A204.1 (cell line): ENCODE measurements at regions not wholly inside any gene's neighbourhood (a gene's known extent, or its start where the extent isn't known, plus 50 kb on each side); places are given as distances from the start of the nearest gene placed in this dataset.

Experiments
- FAIRE-seq: peaks from 2 replicates; lab custom pipeline; 2012; peaks lifted over from hg19 to GRCh38; lab: Jason Lieb, UNC

GRCh38 chr17:77433385-77434135, 292.8 kb downstream of the SEC14L1 start:
- no peak for FAIRE-seq

- FAIRE-seq = no peak
Measured at GRCh38 chr17:77434136-77435114, 293.7 kb downstream of the SEC14L1 start.

- FAIRE-seq = no peak
Measured at GRCh38 chr17:77435272-77436057, 294.7 kb downstream of the SEC14L1 start.

GRCh38 chr17:77436058-77436442, 295.3 kb downstream of the SEC14L1 start:
- FAIRE-seq = no peak

GRCh38 chr17:77436481-77436880, 295.7 kb downstream of the SEC14L1 start:
- FAIRE-seq = no peak

GRCh38 chr17:77437017-77437416, 296.2 kb downstream of the SEC14L1 start:
- no peak for FAIRE-seq

GRCh38 chr17:77437747-77438146, 297.0 kb downstream of the SEC14L1 start:
- FAIRE-seq = no peak

GRCh38 chr17:77438241-77439188, 297.7 kb downstream of the SEC14L1 start:
- FAIRE-seq = no peak

- FAIRE-seq = no peak
Measured at GRCh38 chr17:77439189-77440018, 298.6 kb downstream of the SEC14L1 start.

GRCh38 chr17:77440560-77440981, 299.8 kb downstream of the SEC14L1 start:
- no peak for FAIRE-seq

- no peak for FAIRE-seq
Measured at GRCh38 chr17:77441130-77441920, 300.6 kb downstream of the SEC14L1 start.

- no peak for FAIRE-seq
Measured at GRCh38 chr17:77441940-77442339, 301.2 kb downstream of the SEC14L1 start.

GRCh38 chr17:77442976-77443747, 302.4 kb downstream of the SEC14L1 start:
- no peak for FAIRE-seq

- FAIRE-seq = no peak
Measured at GRCh38 chr17:77443748-77444260, 303.0 kb downstream of the SEC14L1 start.

GRCh38 chr17:77444628-77444983, 303.8 kb downstream of the SEC14L1 start:
- FAIRE-seq = no peak

- FAIRE-seq = no peak
Measured at GRCh38 chr17:77444984-77445759, 304.4 kb downstream of the SEC14L1 start.

GRCh38 chr17:77445760-77446532, 305.2 kb downstream of the SEC14L1 start:
- no peak for FAIRE-seq
